HG02763 (cell line): ENCODE measurements at regions not wholly inside any gene's neighbourhood (a gene's known extent, or its start where the extent isn't known, plus 50 kb on each side); places are given as distances from the start of the nearest gene placed in this dataset.

Experiments
- ATAC-seq: cut with Tn5 transposase; IDR thresholded peaks from one replicate; pipeline ENCODE4 v1.9.1; 2021; ENCODE audit warnings: mild to moderate bottlenecking, moderate library complexity; ENCODE audit not compliant: unreplicated experiment

- ATAC-seq, result no peak
Measured at GRCh38 chr13:22047082-22047784, 376.4 kb downstream of the FGF9 start.

- no peak for ATAC-seq
Measured at GRCh38 chr13:22047785-22048104, 376.9 kb downstream of the FGF9 start.

GRCh38 chr13:22049384-22049783, 378.5 kb downstream of the FGF9 start:
- no peak for ATAC-seq

GRCh38 chr13:22050951-22051563, 380.2 kb downstream of the FGF9 start:
- ATAC-seq, result no peak

- no peak for ATAC-seq
Measured at GRCh38 chr13:22053053-22053452, 382.2 kb downstream of the FGF9 start.

- ATAC-seq, result no peak
Measured at GRCh38 chr13:22055259-22055658, 384.4 kb downstream of the FGF9 start.

GRCh38 chr13:22060187-22060586, 389.3 kb downstream of the FGF9 start:
- ATAC-seq, result no peak

- peak; percentile 64 for ATAC-seq
Measured at GRCh38 chr13:22061371-22061805, 390.5 kb downstream of the FGF9 start.

GRCh38 chr13:22061806-22062391, 391.0 kb downstream of the FGF9 start:
- peak; percentile 75 for ATAC-seq

GRCh38 chr13:22062478-22063205, 391.8 kb downstream of the FGF9 start:
- no peak for ATAC-seq

- ATAC-seq, result no peak
Measured at GRCh38 chr13:22063416-22064124, 392.7 kb downstream of the FGF9 start.

- ATAC-seq, result no peak
Measured at GRCh38 chr13:22064854-22065620, 394.2 kb downstream of the FGF9 start.

- peak; percentile 56 for ATAC-seq
Measured at GRCh38 chr13:22073718-22074117, 402.8 kb downstream of the FGF9 start.

GRCh38 chr13:22074403-22074802, 403.5 kb downstream of the FGF9 start:
- ATAC-seq, result no peak

- ATAC-seq, result no peak
Measured at GRCh38 chr13:22076658-22077057, 405.8 kb downstream of the FGF9 start.

GRCh38 chr13:22077205-22077683, 406.4 kb downstream of the FGF9 start:
- ATAC-seq, result no peak

GRCh38 chr13:22077764-22078163, 406.9 kb downstream of the FGF9 start:
- no peak for ATAC-seq

- no peak for ATAC-seq
Measured at GRCh38 chr13:22079961-22080360, 409.1 kb downstream of the FGF9 start.

GRCh38 chr13:22080832-22081231, 410.0 kb downstream of the FGF9 start:
- no peak for ATAC-seq

GRCh38 chr13:22081430-22081829, 410.6 kb downstream of the FGF9 start:
- ATAC-seq, result no peak
